ENCODE measurements at regions not wholly inside any gene's neighbourhood (a gene's known extent, or its start where the extent isn't known, plus 50 kb on each side); places are given as distances from the start of the nearest gene placed in this dataset.

DNA sequence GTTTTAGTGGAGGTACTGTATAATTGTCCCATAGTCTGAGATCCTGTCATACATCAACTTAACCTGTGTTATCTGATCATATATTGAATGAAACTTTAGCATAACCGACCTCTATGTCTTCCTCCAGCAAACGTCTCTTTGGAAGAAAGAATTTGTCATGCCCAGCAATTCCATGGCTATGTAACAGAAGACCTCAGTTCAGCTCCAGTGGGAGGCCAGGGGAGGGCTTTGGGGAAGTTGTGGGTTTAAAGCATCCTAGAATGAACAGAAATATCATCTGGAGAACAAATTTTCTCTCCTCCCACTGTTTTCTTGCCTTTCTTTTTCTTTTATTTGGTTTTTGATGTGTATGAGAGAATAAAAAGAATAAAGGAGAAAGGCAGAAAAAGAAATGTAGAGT, 164.5 kb downstream of the GAS1 start:
- Histone ChIP-seq H3K36me3 (ENCODE audit: control insufficient read depth, insufficient read depth, low read length) (no peaks in the 10 kb centered on the region), H3K27me3 (ENCODE audit: control insufficient read depth, insufficient read depth, low read length, poor library complexity, severe bottlenecking) (no peaks in the 10 kb centered on the region), H3K9me3 (ENCODE audit: control insufficient read depth, low read length) (no peaks in the 10 kb centered on the region), H3K27ac (ENCODE audit: insufficient read depth, low read depth, low read length, poor library complexity, severe bottlenecking) (no peak overlapping the region), H3K4me3 (ENCODE audit: insufficient read depth, low read depth, low read length) (no peak overlapping the region), H3K4me1 (ENCODE audit: control insufficient read depth, insufficient read depth, low read length) (no peaks in the 10 kb centered on the region)
- WGBS, 2 experiments, result 82 to 87% methylated on average over 2 of the region's 2 CpGs

DNA sequence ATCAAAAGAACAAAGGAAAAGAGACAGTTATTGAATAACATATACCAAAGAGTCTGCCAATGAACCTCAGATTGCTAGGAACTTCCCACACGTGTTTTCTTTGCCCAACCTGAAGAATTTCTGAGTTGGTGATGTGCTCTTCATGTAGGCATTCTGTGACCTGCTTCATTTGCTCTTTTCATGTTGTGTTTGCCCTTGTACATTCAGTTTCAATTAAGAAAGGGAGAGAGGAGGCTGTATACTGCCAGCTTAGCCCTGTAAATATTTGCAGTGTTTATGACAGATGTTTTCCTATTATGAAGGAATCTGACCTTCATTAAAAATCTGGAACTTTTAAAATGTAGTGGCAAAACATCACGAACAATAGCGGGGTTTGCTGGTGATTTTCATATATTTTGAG, 168.5 kb downstream of the GAS1 start:
- no peaks in the 10 kb centered on the region for H3K4me1 ChIP-seq (ENCODE audit: control insufficient read depth, insufficient read depth, low read length)
- H3K36me3 ChIP-seq (ENCODE audit: control insufficient read depth, insufficient read depth, low read length), result no peaks in the 10 kb centered on the region
- H3K27ac ChIP-seq (ENCODE audit: insufficient read depth, low read depth, low read length, poor library complexity, severe bottlenecking), result no peak overlapping the region
- no peaks in the 10 kb centered on the region for H3K27me3 ChIP-seq (ENCODE audit: control insufficient read depth, insufficient read depth, low read length, poor library complexity, severe bottlenecking)
- H3K9me3 ChIP-seq (ENCODE audit: control insufficient read depth, low read length), result no peaks in the 10 kb centered on the region
- no peak overlapping the region for H3K4me3 ChIP-seq (ENCODE audit: insufficient read depth, low read depth, low read length)
- 80 to 92% methylated on average over 3 of the region's 3 CpGs for WGBS, 2 experiments

DNA sequence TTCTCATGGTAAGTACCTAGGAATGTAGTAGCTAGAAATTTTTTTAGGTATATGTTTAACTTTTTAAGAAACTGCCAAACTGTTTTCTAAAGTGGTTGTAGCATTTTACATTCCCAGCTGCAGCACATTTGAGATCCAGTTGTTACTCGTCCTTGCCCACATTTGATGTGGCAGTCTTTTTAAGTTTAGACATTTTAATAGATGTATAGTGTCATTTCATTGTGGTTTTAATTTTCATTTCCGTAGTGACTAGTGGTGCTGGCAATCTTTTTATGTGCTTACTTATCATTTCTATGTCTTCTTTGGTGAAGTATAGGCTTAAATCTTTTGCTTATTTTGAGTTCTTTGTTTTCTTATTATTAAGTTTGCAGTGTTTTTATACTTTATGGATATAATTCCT, 171.6 kb downstream of the GAS1 start:
- H3K4me3 ChIP-seq (ENCODE audit: insufficient read depth, low read depth, low read length), result no peak overlapping the region
- no peaks in the 10 kb centered on the region for H3K4me1 ChIP-seq (ENCODE audit: control insufficient read depth, insufficient read depth, low read length)
- WGBS, 2 experiments, result 79 to 94% methylated on average over 2 of the region's 2 CpGs
- H3K27me3 ChIP-seq (ENCODE audit: control insufficient read depth, insufficient read depth, low read length, poor library complexity, severe bottlenecking), result no peaks in the 10 kb centered on the region
- H3K36me3 ChIP-seq (ENCODE audit: control insufficient read depth, insufficient read depth, low read length), result no peaks in the 10 kb centered on the region
- no peak overlapping the region for H3K27ac ChIP-seq (ENCODE audit: insufficient read depth, low read depth, low read length, poor library complexity, severe bottlenecking)
- H3K9me3 ChIP-seq (ENCODE audit: control insufficient read depth, low read length), result no peaks in the 10 kb centered on the region

DNA sequence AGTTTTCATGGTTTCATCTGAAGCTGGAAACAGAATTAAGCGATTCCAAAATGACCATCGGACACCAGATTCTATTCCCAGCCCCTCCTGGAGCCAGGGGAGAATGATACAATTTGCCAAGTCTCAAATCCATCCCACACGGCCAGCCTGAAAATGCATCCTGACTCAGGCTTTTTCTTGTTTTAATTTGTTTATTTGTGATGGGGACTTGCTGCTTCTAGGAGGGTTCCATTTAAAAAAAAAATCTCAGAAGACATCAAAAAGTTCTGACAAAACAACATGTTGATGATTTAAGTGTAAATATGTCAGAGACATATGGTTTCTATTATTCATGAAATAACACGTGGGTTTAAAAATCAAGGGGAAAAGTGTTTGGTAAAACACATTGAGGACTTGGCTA, 173.2 kb downstream of the GAS1 start:
- Histone ChIP-seq H3K27ac (ENCODE audit: insufficient read depth, low read depth, low read length, poor library complexity, severe bottlenecking) (no peak overlapping the region), H3K27me3 (ENCODE audit: control insufficient read depth, insufficient read depth, low read length, poor library complexity, severe bottlenecking) (no peaks in the 10 kb centered on the region), H3K36me3 (ENCODE audit: control insufficient read depth, insufficient read depth, low read length) (no peaks in the 10 kb centered on the region), H3K9me3 (ENCODE audit: control insufficient read depth, low read length) (no peaks in the 10 kb centered on the region), H3K4me1 (ENCODE audit: control insufficient read depth, insufficient read depth, low read length) (no peaks in the 10 kb centered on the region), H3K4me3 (ENCODE audit: insufficient read depth, low read depth, low read length) (no peak overlapping the region)
- WGBS, 2 experiments, result 91 to 95% methylated on average over 4 of the region's 4 CpGs

DNA sequence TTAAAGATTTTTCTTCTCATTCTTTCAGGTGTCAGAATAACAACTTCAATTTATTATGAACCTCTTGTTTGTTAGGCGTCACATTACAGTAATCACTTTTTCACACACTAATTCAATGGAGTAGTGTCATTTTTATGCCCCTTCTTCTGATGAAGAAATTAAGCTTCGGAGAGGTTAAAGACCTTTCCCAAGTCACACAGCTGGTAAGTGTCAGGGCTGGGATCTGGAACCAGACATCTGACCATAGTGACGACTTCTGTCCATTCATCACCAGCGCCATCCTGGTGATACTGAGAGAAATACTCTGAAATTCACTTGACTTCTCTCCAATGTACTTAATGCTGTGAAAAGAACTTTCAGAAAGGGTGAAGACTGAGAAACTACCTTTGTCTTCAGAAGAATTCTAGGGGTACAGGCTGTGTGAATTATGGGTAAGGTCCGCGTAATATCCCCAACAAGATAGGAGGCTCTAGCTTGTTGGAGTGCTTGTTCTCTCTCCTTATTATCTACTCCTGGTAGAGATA, 173.8 kb downstream of the GAS1 start:
- H3K9me3 ChIP-seq (ENCODE audit: control insufficient read depth, low read length), result no peaks in the 10 kb centered on the region
- no peak overlapping the region for H3K27ac ChIP-seq (ENCODE audit: insufficient read depth, low read depth, low read length, poor library complexity, severe bottlenecking)
- WGBS, 2 experiments, result 94 to 96% methylated on average over 6 of the region's 6 CpGs
- no peaks in the 10 kb centered on the region for H3K4me1 ChIP-seq (ENCODE audit: control insufficient read depth, insufficient read depth, low read length)
- no peak overlapping the region for H3K4me3 ChIP-seq (ENCODE audit: insufficient read depth, low read depth, low read length)
- no peaks in the 10 kb centered on the region for H3K27me3 ChIP-seq (ENCODE audit: control insufficient read depth, insufficient read depth, low read length, poor library complexity, severe bottlenecking)
- no peaks in the 10 kb centered on the region for H3K36me3 ChIP-seq (ENCODE audit: control insufficient read depth, insufficient read depth, low read length)

DNA sequence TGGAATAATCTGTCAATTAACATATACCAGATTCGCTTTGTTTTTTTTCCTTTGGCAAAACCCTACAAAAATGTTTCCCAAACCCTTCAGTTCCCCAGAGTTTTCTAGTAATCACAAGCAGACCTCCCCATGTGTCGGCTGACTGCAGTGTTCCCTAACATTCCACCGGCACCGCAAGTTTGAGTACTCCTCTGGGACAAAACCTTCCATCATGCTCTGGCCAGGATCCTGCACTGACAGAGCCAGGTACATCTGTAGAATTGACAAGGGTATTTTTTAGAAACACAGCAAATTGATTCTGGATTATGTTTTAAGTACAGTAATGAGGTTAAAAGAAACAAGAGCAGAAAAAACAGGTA, 174.7 kb downstream of the GAS1 start:
- Histone ChIP-seq H3K36me3 (ENCODE audit: control insufficient read depth, insufficient read depth, low read length) (no peaks in the 10 kb centered on the region), H3K9me3 (ENCODE audit: control insufficient read depth, low read length) (no peaks in the 10 kb centered on the region), H3K4me3 (ENCODE audit: insufficient read depth, low read depth, low read length) (no peak overlapping the region), H3K27me3 (ENCODE audit: control insufficient read depth, insufficient read depth, low read length, poor library complexity, severe bottlenecking) (no peaks in the 10 kb centered on the region), H3K4me1 (ENCODE audit: control insufficient read depth, insufficient read depth, low read length) (no peaks in the 10 kb centered on the region), H3K27ac (ENCODE audit: insufficient read depth, low read depth, low read length, poor library complexity, severe bottlenecking) (no peak overlapping the region)
- 96% methylated on average over 4 of the region's 4 CpGs for WGBS, 2 experiments

DNA sequence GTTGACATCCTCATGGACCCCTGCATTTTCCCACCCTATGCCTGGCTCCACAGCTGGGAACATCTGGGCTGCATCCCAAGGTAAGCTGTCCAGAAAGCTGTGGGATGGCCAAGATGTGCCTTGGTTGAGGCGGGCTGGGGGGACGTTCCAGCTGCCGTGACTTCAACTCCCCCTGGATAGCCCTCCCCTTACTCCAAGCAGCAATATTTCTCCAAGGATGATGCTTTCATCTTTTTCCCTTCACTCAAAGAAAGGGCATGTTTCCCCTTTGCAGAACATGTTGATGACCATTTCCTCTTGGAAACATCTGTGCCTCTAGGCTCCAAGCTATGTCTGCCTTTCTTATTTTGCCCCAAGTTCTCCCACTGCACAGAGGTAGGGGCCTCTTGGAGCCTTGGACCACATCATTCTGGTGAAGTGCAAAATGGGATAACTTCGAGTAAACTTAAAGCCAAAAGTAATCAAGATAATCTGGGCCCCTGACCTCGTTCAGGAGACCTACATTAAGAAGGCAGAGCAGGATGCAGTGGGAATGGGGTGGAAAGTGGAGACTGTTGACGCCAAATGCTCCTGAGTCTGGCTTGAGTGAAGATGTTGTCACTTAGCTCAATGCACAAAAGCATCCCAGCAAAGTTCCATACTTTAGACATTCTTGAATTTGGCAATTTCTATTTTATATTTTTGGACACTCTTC, 175.2 kb downstream of the GAS1 start:
- H3K4me3 ChIP-seq (ENCODE audit: insufficient read depth, low read depth, low read length), result no peak overlapping the region
- 90 to 93% methylated on average over 6 of the region's 6 CpGs for WGBS, 2 experiments
- H3K27ac ChIP-seq (ENCODE audit: insufficient read depth, low read depth, low read length, poor library complexity, severe bottlenecking), result no peak overlapping the region
- no peaks in the 10 kb centered on the region for H3K36me3 ChIP-seq (ENCODE audit: control insufficient read depth, insufficient read depth, low read length)
- no peaks in the 10 kb centered on the region for H3K27me3 ChIP-seq (ENCODE audit: control insufficient read depth, insufficient read depth, low read length, poor library complexity, severe bottlenecking)
- no peaks in the 10 kb centered on the region for H3K4me1 ChIP-seq (ENCODE audit: control insufficient read depth, insufficient read depth, low read length)
- no peaks in the 10 kb centered on the region for H3K9me3 ChIP-seq (ENCODE audit: control insufficient read depth, low read length)

DNA sequence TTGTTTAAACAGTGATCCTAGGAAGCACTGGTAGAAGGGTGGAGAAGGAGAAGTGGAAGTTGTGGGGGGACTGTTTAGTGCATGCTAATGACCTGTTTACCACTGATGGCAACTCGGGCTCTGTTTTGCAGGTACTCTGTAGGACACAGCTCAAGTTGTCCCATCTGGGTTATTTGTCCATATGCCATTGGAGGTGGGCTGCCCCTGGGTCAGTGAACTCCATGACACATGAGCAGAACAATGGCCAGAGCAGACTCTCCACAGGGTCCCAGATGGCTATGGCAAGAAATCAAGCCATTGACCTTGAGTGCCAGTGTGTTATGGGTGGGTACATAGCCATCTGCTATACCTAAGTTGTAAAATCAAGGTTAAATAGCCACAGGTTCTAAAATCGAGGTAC, 175.9 kb downstream of the GAS1 start:
- H3K36me3 ChIP-seq (ENCODE audit: control insufficient read depth, insufficient read depth, low read length), result no peaks in the 10 kb centered on the region
- H3K27ac ChIP-seq (ENCODE audit: insufficient read depth, low read depth, low read length, poor library complexity, severe bottlenecking), result no peak overlapping the region
- H3K4me3 ChIP-seq (ENCODE audit: insufficient read depth, low read depth, low read length), result no peak overlapping the region
- no peaks in the 10 kb centered on the region for H3K27me3 ChIP-seq (ENCODE audit: control insufficient read depth, insufficient read depth, low read length, poor library complexity, severe bottlenecking)
- no peaks in the 10 kb centered on the region for H3K9me3 ChIP-seq (ENCODE audit: control insufficient read depth, low read length)
- WGBS, 2 experiments, result 87 to 95% methylated on average over 2 of the region's 2 CpGs
- H3K4me1 ChIP-seq (ENCODE audit: control insufficient read depth, insufficient read depth, low read length), result no peaks in the 10 kb centered on the region

DNA sequence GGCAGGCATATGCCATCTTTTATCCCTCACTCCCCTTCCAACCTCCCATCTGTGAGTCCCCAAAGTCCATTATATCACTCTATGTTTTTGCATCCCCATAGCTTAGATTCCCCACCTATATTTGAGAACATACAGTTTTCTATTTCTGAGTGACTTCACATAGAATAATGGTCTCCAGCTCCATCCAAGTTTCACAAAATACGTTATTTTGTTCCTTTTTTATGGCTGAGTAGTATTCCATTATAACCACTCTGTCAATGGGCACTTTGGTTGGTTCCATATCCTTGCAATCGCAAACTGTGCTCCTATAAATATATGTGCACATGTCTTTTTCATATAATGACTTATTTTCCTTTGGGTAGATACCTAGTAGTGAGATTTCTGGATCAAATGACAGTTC, 178.6 kb downstream of the GAS1 start:
- Histone ChIP-seq H3K4me1 (ENCODE audit: control insufficient read depth, insufficient read depth, low read length) (no peaks in the 10 kb centered on the region), H3K27ac (ENCODE audit: insufficient read depth, low read depth, low read length, poor library complexity, severe bottlenecking) (no peak overlapping the region), H3K9me3 (ENCODE audit: control insufficient read depth, low read length) (no peaks in the 10 kb centered on the region), H3K27me3 (ENCODE audit: control insufficient read depth, insufficient read depth, low read length, poor library complexity, severe bottlenecking) (no peaks in the 10 kb centered on the region), H3K36me3 (ENCODE audit: control insufficient read depth, insufficient read depth, low read length) (no peaks in the 10 kb centered on the region), H3K4me3 (ENCODE audit: insufficient read depth, low read depth, low read length) (no peak overlapping the region)
- 100% methylated on average over 1 to 2 of the region's 2 CpGs for WGBS, 2 experiments

DNA sequence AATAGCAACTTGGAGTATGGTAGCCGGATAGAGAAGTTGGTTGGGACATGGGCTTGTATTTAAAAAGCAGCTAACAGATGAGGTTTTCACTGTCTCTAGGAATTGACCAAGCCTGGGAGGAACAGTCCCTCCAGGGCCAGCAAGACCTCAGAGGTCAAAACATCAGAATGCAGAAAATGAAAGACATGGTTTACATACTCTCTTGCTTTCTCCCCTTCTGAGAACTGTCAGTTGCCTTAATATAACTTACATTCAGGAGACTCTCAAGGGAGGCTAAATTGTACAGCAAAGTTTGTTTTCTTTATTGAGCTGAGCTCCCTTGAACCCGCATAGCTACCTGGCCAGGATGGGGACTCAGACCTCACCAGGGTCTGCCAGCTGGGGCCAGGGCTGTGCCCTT, 179.3 kb downstream of the GAS1 start:
- no peaks in the 10 kb centered on the region for H3K36me3 ChIP-seq (ENCODE audit: control insufficient read depth, insufficient read depth, low read length)
- H3K9me3 ChIP-seq (ENCODE audit: control insufficient read depth, low read length), result no peaks in the 10 kb centered on the region
- no peak overlapping the region for H3K4me3 ChIP-seq (ENCODE audit: insufficient read depth, low read depth, low read length)
- no peak overlapping the region for H3K27ac ChIP-seq (ENCODE audit: insufficient read depth, low read depth, low read length, poor library complexity, severe bottlenecking)
- WGBS, 2 experiments, result 94 to 95% methylated on average over 2 of the region's 2 CpGs
- no peaks in the 10 kb centered on the region for H3K27me3 ChIP-seq (ENCODE audit: control insufficient read depth, insufficient read depth, low read length, poor library complexity, severe bottlenecking)
- no peaks in the 10 kb centered on the region for H3K4me1 ChIP-seq (ENCODE audit: control insufficient read depth, insufficient read depth, low read length)

DNA sequence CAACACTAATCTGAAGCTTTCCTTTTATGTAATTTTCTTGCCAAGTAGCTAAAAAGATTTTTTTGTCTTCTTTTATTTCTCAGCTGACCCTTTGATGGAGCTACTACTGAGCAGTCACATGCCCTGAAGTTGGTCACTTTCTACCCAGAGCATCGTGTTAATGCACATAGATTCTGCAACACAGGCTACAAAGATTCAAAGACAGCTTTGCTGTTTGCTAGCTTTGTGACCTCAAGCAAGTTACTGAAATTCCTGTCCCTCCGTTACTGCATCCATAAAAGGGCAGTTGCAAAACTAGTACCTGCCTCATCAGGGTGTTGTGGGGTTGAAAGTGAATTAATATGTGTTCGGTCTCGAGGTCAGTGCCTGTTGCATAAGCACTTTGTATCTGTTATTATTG, 179.9 kb downstream of the GAS1 start:
- no peak overlapping the region for H3K27ac ChIP-seq (ENCODE audit: insufficient read depth, low read depth, low read length, poor library complexity, severe bottlenecking)

More for the DNA sequence above, 179.9 kb downstream of the GAS1 start:
- no peak overlapping the region for H3K4me3 ChIP-seq (ENCODE audit: insufficient read depth, low read depth, low read length)
- no peaks in the 10 kb centered on the region for H3K4me1 ChIP-seq (ENCODE audit: control insufficient read depth, insufficient read depth, low read length)
- no peaks in the 10 kb centered on the region for H3K9me3 ChIP-seq (ENCODE audit: control insufficient read depth, low read length)
- no peaks in the 10 kb centered on the region for H3K36me3 ChIP-seq (ENCODE audit: control insufficient read depth, insufficient read depth, low read length)
- H3K27me3 ChIP-seq (ENCODE audit: control insufficient read depth, insufficient read depth, low read length, poor library complexity, severe bottlenecking), result no peaks in the 10 kb centered on the region
- 89 to 93% methylated on average over 4 of the region's 4 CpGs for WGBS, 2 experiments

Measured in ectodermal cell (in vitro differentiated cells).